Karpas-422 (cell line): ENCODE measurements at regions not wholly inside any gene's neighbourhood (a gene's known extent, or its start where the extent isn't known, plus 50 kb on each side); places are given as distances from the start of the nearest gene placed in this dataset.

ENCODE experiments used
- DNase-seq: peaks from one replicate; pipeline ENCODE4 v3.0.0-alpha.2; 2015
- H2AFZ ChIP-seq: fragments of 200-600 bp; sonication (generic); 2 replicates; pipeline ENCODE4 v1.6.1; 2014; ENCODE audit warnings: antibody characterized with exemption, low read length, mixed read lengths
- H3K27ac ChIP-seq: fragments of 200-600 bp; sonication (generic); 2 replicates; pipeline ENCODE4 v1.5.1; 2014; ENCODE audit warnings: mild to moderate bottlenecking, low read length, moderate library complexity
- H3K27me3 ChIP-seq: fragments of 200-600 bp; sonication (generic); 2 replicates; pipeline ENCODE4 v1.6.1; 2014; ENCODE audit warnings: low read length, mixed read lengths
- H3K36me3 ChIP-seq: fragments of 200-600 bp; sonication (generic); 2 replicates; pipeline ENCODE4 v1.6.1; 2014; ENCODE audit warnings: low read length, mixed read lengths; ENCODE audit not compliant: insufficient read depth
- H3K4me1 ChIP-seq: fragments of 200-600 bp; sonication (generic); 2 replicates; pipeline ENCODE4 v1.6.1; 2014; ENCODE audit warnings: mild to moderate bottlenecking, low read length, mixed read lengths
- H3K4me2 ChIP-seq: fragments of 200-600 bp; sonication (generic); 2 replicates; pipeline ENCODE4 v1.6.1; 2014; ENCODE audit warnings: low read length, low read depth, mild to moderate bottlenecking; ENCODE audit not compliant: poor library complexity, severe bottlenecking
- H3K4me3 ChIP-seq: fragments of 200-600 bp; sonication (generic); 2 replicates; pipeline ENCODE4 v1.5.1; 2014; ENCODE audit warnings: mild to moderate bottlenecking, antibody characterized with exemption, low read length, mixed read lengths
- H3K79me2 ChIP-seq: fragments of 200-600 bp; sonication (generic); 2 replicates; pipeline ENCODE4 v1.6.1; 2014; ENCODE audit warnings: mild to moderate bottlenecking, low read length, mixed read lengths
- H3K9ac ChIP-seq: fragments of 200-600 bp; sonication (generic); 2 replicates; pipeline ENCODE4 v1.6.0; 2014; ENCODE audit warnings: low read length
- H3K9me2 ChIP-seq: fragments of 200-600 bp; sonication (generic), shearing (Covaris generic); replicated peaks from 2 replicates; pipeline ENCODE4 v1.6.0; 2014; ENCODE audit warnings: mild to moderate bottlenecking, low read length, moderate library complexity; ENCODE audit not compliant: insufficient read depth
- H3K9me3 ChIP-seq: fragments of 300-700, 200-600 bp; sonication (generic); 2 replicates; pipeline ENCODE4 v1.6.1; 2014; ENCODE audit warnings: low read length, mixed read lengths
- H4K20me1 ChIP-seq: fragments of 200-600 bp; sonication (generic); 2 replicates; pipeline ENCODE4 v1.6.1; 2014; ENCODE audit warnings: mild to moderate bottlenecking, antibody characterized with exemption, low read length, low read depth; ENCODE audit not compliant: insufficient read depth

- H3K27me3 ChIP-seq = no peaks in the 10 kb centered on the region
- H3K9me3 ChIP-seq = no peaks in the 10 kb centered on the region
- no peak overlapping the region for H3K27ac ChIP-seq
- H3K4me2 ChIP-seq = no peak overlapping the region
- no peaks in the 10 kb centered on the region for H3K79me2 ChIP-seq
- H3K36me3 ChIP-seq = no peaks in the 10 kb centered on the region
- H2AFZ ChIP-seq = no peak overlapping the region
- no peak for DNase-seq
- no peaks in the 10 kb centered on the region for H3K9me2 ChIP-seq
- H3K4me3 ChIP-seq = no peak overlapping the region
- no peaks in the 10 kb centered on the region for H4K20me1 ChIP-seq
- H3K4me1 ChIP-seq = no peaks in the 10 kb centered on the region
- H3K9ac ChIP-seq = no peak overlapping the region
Measured at GRCh38 chr10:44512431-44513022, 127.6 kb upstream of the CXCL12 start.

GRCh38 chr10:44513591-44513990, 128.7 kb upstream of the CXCL12 start:
- H3K27ac ChIP-seq = no peak overlapping the region
- no peak for DNase-seq
- no peaks in the 10 kb centered on the region for H3K79me2 ChIP-seq
- H3K9me3 ChIP-seq = no peaks in the 10 kb centered on the region
- H4K20me1 ChIP-seq = no peaks in the 10 kb centered on the region
- H3K9me2 ChIP-seq = no peaks in the 10 kb centered on the region
- H3K36me3 ChIP-seq = no peaks in the 10 kb centered on the region
- H3K4me3 ChIP-seq = no peak overlapping the region
- no peaks in the 10 kb centered on the region for H3K4me1 ChIP-seq
- H2AFZ ChIP-seq = no peak overlapping the region
- H3K4me2 ChIP-seq = no peak overlapping the region
- H3K9ac ChIP-seq = no peak overlapping the region
- H3K27me3 ChIP-seq = no peaks in the 10 kb centered on the region

GRCh38 chr10:44516891-44517290, 132.0 kb upstream of the CXCL12 start:
- no peak overlapping the region for H3K27ac ChIP-seq
- no peaks in the 10 kb centered on the region for H3K36me3 ChIP-seq
- H4K20me1 ChIP-seq = no peaks in the 10 kb centered on the region
- H3K9me2 ChIP-seq = no peaks in the 10 kb centered on the region
- H3K9me3 ChIP-seq = no peaks in the 10 kb centered on the region
- H3K27me3 ChIP-seq = no peaks in the 10 kb centered on the region
- H3K4me2 ChIP-seq = no peak overlapping the region
- H2AFZ ChIP-seq = no peak overlapping the region
- no peak for DNase-seq
- no peak overlapping the region for H3K9ac ChIP-seq
- H3K79me2 ChIP-seq = no peaks in the 10 kb centered on the region
- no peaks in the 10 kb centered on the region for H3K4me1 ChIP-seq
- H3K4me3 ChIP-seq = no peak overlapping the region

GRCh38 chr10:44517635-44518034, 132.7 kb upstream of the CXCL12 start:
- Histone ChIP-seq H3K4me2 (no peak overlapping the region), H3K9ac (no peak overlapping the region), H3K27ac (no peak overlapping the region), H3K4me3 (no peak overlapping the region), H3K79me2 (no peaks in the 10 kb centered on the region), H3K9me3 (no peaks in the 10 kb centered on the region), H3K36me3 (no peaks in the 10 kb centered on the region), H2AFZ (no peak overlapping the region), H4K20me1 (no peaks in the 10 kb centered on the region), H3K9me2 (no peaks in the 10 kb centered on the region), H3K27me3 (no peaks in the 10 kb centered on the region), H3K4me1 (no peaks in the 10 kb centered on the region)
- peak; percentile 75 for DNase-seq

GRCh38 chr10:44519361-44519760, 134.5 kb upstream of the CXCL12 start:
- no peak for DNase-seq
- H3K36me3 ChIP-seq = no peaks in the 10 kb centered on the region
- no peak overlapping the region for H2AFZ ChIP-seq
- no peak overlapping the region for H3K9ac ChIP-seq
- H4K20me1 ChIP-seq = no peaks in the 10 kb centered on the region
- no peak overlapping the region for H3K4me2 ChIP-seq
- H3K27me3 ChIP-seq = no peaks in the 10 kb centered on the region
- no peak overlapping the region for H3K27ac ChIP-seq
- H3K79me2 ChIP-seq = no peaks in the 10 kb centered on the region
- H3K9me3 ChIP-seq = no peaks in the 10 kb centered on the region
- H3K4me1 ChIP-seq = no peaks in the 10 kb centered on the region
- H3K4me3 ChIP-seq = no peak overlapping the region
- no peaks in the 10 kb centered on the region for H3K9me2 ChIP-seq

- Histone ChIP-seq H3K9me2 (no peaks in the 10 kb centered on the region), H3K9ac (no peak overlapping the region), H3K27me3 (no peaks in the 10 kb centered on the region)
Measured at GRCh38 chr10:44520651-44521050, 135.8 kb upstream of the CXCL12 start.

GRCh38 chr10:44539178-44539577, 154.3 kb upstream of the CXCL12 start:
- Histone ChIP-seq H3K4me2 (no peak overlapping the region), H3K36me3 (no peaks in the 10 kb centered on the region), H3K79me2 (no peaks in the 10 kb centered on the region), H4K20me1 (no peaks in the 10 kb centered on the region), H3K27me3 (no peaks in the 10 kb centered on the region), H3K27ac (no peak overlapping the region), H2AFZ (no peak overlapping the region), H3K4me3 (no peak overlapping the region), H3K9me2 (no peaks in the 10 kb centered on the region), H3K4me1 (no peaks in the 10 kb centered on the region), H3K9ac (no peak overlapping the region), H3K9me3 (no peaks in the 10 kb centered on the region)
- DNase-seq = no peak

More at GRCh38 chr10:44520651-44521050, 135.8 kb upstream of the CXCL12 start:
- no peaks in the 10 kb centered on the region for H3K4me1 ChIP-seq
- H3K4me2 ChIP-seq = no peak overlapping the region
- no peak overlapping the region for H3K4me3 ChIP-seq
- no peaks in the 10 kb centered on the region for H3K36me3 ChIP-seq
- H3K9me3 ChIP-seq = no peaks in the 10 kb centered on the region
- no peaks in the 10 kb centered on the region for H4K20me1 ChIP-seq
- DNase-seq = no peak
- no peaks in the 10 kb centered on the region for H3K79me2 ChIP-seq
- no peak overlapping the region for H3K27ac ChIP-seq
- no peak overlapping the region for H2AFZ ChIP-seq

- Histone ChIP-seq H3K4me2 (no peak overlapping the region), H3K27ac (no peak overlapping the region), H3K36me3 (no peaks in the 10 kb centered on the region), H3K9me3 (no peaks in the 10 kb centered on the region), H3K9me2 (no peaks in the 10 kb centered on the region), H3K27me3 (no peaks in the 10 kb centered on the region), H3K9ac (no peak overlapping the region), H3K4me3 (no peak overlapping the region), H3K79me2 (no peaks in the 10 kb centered on the region), H3K4me1 (no peaks in the 10 kb centered on the region), H2AFZ (no peak overlapping the region), H4K20me1 (no peaks in the 10 kb centered on the region)
- no peak for DNase-seq
Measured at GRCh38 chr10:44552726-44553125, 167.8 kb upstream of the CXCL12 start.
